Upper lobe of left lung (tissue), 4 donors: ENCODE measurements at regions not wholly inside any gene's neighbourhood (a gene's known extent, or its start where the extent isn't known, plus 50 kb on each side); places are given as distances from the start of the nearest gene placed in this dataset.

Source experiments
- CTCF ChIP-seq, 6 experiments: fragments of 450-650 bp in 4 of 6; fragments of 200-600 bp in 2 of 6; sonication (generic) in 2 of 6; IDR thresholded peaks; one replicate each; pipeline ENCODE4 v1.5.1; 2016 to 2019; ENCODE audit warnings: antibody characterized with exemption in 6 of 6
- EP300 ChIP-seq, 4 donors: sonication (generic); formaldehyde crosslinking; IDR thresholded peaks; one replicate each; pipeline ENCODE4 v1.5.1; 2017; ENCODE audit warnings: antibody characterized with exemption in 4 of 4, control low read depth in 2 of 4
- POLR2A ChIP-seq, 4 donors: fragments of 450-650 bp; IDR thresholded peaks; one replicate each; pipeline ENCODE4 v1.5.1; 2016 to 2017; ENCODE audit warnings: antibody characterized with exemption in 4 of 4, mild to moderate bottlenecking in 2 of 4
- POLR2AphosphoS5 ChIP-seq, 2 donors: sonication (generic); formaldehyde crosslinking; IDR thresholded peaks; one replicate each; pipeline ENCODE4 v1.5.1; 2017; ENCODE audit warnings: antibody characterized with exemption in 2 of 2

- no peak for TF ChIP-seq EP300 (IDR thresholded peaks at IDR 0.05)
- TF ChIP-seq CTCF (IDR thresholded peaks at IDR 0.05): no peak
- TF ChIP-seq POLR2A (IDR thresholded peaks at IDR 0.05): no peak
- no peak for TF ChIP-seq POLR2AphosphoS5 (IDR thresholded peaks at IDR 0.05)
Measured at GRCh38 chr2:6496376-6496775, 369.3 kb downstream of the CMPK2 start.
